GM12892 (cell line): ENCODE measurements at regions not wholly inside any gene's neighbourhood (a gene's known extent, or its start where the extent isn't known, plus 50 kb on each side); places are given as distances from the start of the nearest gene placed in this dataset.

Experiments
- POLR2A ChIP-seq: IDR thresholded peaks from 2 replicates; pipeline ENCODE4 v1.6.1; 2011; ENCODE audit warnings: low read depth, low read length, control low read depth
- TAF1 ChIP-seq: IDR thresholded peaks from 2 replicates; pipeline ENCODE4 v1.6.1; 2011; ENCODE audit warnings: low read depth, mild to moderate bottlenecking, control low read depth, low read length, borderline replicate concordance

GRCh38 chr16:65280845-65281512, 159.1 kb upstream of the CDH11 start:
- TF ChIP-seq POLR2A (no peak), TAF1 (no peak)
